Stomach smooth muscle (tissue), 2 donors: ENCODE measurements at regions not wholly inside any gene's neighbourhood (a gene's known extent, or its start where the extent isn't known, plus 50 kb on each side); places are given as distances from the start of the nearest gene placed in this dataset.
"Not testable (repeated sequence)": the region's sequence is repeated elsewhere in the genome, so short reads cannot be mapped to it uniquely, and the experiment has no call there.

Experiments used
- H3K27ac ChIP-seq: one replicate; pipeline ENCODE4 v1.7.0; 2013; ENCODE audit warnings: mild to moderate bottlenecking, low read length, inconsistent platforms
- H3K27me3 ChIP-seq, 2 donors: one replicate each; pipeline ENCODE4 v1.7.0; 2013; ENCODE audit warnings: low read length in 2 of 2; ENCODE audit not compliant: insufficient read depth in 2 of 2, control insufficient read depth in 1 of 2
- H3K36me3 ChIP-seq, 2 donors: one replicate each; pipeline ENCODE4 v1.7.0; 2013; ENCODE audit warnings: low read length in 2 of 2; ENCODE audit not compliant: control insufficient read depth in 2 of 2, insufficient read depth in 2 of 2
- H3K4me1 ChIP-seq: one replicate; pipeline ENCODE4 v1.7.0; 2013; ENCODE audit warnings: low read length; ENCODE audit not compliant: control insufficient read depth, insufficient read depth
- H3K4me3 ChIP-seq, 2 donors: one replicate each; pipeline ENCODE4 v1.7.0; 2013; ENCODE audit warnings: low read length in 2 of 2
- H3K9ac ChIP-seq, 2 donors: one replicate each; pipeline ENCODE4 v1.7.0; 2013; ENCODE audit warnings: low read length in 2 of 2, mild to moderate bottlenecking in 1 of 2
- H3K9me3 ChIP-seq, 2 donors: one replicate each; pipeline ENCODE4 v1.7.0; 2013; ENCODE audit warnings: low read length in 2 of 2; ENCODE audit not compliant: control insufficient read depth in 2 of 2
- donor health status: healthy.
- donor health status: Pancreatic carcinoma.

DNA sequence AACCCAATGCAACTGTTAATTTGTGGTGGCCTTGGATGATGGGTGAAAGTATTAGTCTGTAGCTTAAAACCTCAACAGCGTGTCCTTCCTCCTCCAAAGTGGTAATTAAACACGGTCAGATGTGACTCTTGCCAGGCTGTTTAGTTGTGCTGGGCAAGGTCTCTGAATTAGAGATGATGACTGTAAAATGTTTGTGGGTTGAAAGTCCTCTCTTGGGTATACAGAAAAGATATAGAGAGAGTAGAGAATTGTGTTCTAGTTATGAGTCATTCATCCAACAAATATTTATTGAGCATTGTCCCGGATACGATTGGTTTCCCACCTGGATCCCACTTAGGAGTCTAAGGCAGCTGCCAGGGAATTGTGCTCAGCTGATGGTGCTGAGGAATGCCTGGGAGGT is 343.7 kb downstream of the NPIPA7 start:
- H3K27me3 ChIP-seq, H3K4me1 ChIP-seq, H3K4me3 ChIP-seq, H3K9me3 ChIP-seq, H3K27ac ChIP-seq, H3K9ac ChIP-seq, H3K36me3 ChIP-seq: not testable (repeated sequence)

DNA sequence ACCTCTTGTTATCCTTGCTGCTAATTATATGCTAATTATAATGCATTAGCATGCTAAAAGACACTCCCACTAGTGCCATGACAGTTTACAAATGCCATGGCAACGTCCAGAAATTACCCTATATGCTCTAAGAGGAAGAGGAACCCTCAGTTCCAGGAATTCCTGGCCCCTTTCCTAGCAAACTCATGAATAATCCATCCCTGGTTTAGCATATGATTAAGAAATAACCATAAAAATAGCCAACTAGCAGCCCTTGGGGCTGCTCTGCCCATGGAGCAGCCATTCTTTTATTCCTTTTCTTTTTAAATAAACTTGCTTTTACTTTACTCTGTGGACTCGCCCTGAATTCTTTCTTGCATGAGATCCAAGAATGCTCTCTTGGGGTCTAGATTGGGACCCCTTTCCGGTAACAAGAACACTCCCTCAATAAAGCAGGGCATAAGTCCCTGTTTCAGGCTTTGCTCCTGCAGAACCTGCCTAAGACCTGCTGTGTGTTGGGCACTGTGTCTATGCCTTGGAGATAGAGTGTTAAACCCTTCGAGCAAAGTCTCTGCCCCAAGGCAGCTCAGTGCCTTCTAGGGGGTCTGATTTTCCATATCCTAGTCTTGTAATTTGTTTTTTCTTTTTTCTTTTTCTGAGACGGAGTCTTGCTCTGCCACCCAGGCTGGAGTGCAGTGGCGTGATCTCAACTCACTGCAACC is 345.0 kb downstream of the NPIPA7 start:
- not testable (repeated sequence) for H3K27ac ChIP-seq, H3K4me1 ChIP-seq, H3K4me3 ChIP-seq, H3K27me3 ChIP-seq, H3K36me3 ChIP-seq, H3K9ac ChIP-seq, H3K9me3 ChIP-seq

DNA sequence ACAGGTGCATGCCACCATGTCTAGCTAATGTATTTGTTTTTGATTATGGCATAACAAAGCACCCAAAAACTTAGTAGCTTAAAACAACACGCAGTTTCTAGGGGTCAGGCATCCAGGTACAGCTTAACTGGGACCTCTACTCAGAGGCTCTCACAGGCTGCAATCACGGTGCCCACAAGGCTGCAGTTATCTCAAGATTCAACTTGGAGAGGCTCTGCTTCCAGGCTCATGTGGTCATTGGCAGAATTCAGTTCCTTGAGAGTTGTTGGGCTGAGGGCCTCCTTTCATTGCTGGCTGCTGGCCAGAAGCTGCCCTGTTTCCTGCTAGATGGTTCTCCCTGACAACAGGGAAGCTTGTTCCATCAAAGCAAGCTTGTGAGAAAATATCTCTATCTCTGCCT is 348.1 kb downstream of the NPIPA7 start:
- H3K9ac ChIP-seq, H3K36me3 ChIP-seq, H3K27me3 ChIP-seq, H3K9me3 ChIP-seq, H3K27ac ChIP-seq, H3K4me3 ChIP-seq, H3K4me1 ChIP-seq: not testable (repeated sequence)

DNA sequence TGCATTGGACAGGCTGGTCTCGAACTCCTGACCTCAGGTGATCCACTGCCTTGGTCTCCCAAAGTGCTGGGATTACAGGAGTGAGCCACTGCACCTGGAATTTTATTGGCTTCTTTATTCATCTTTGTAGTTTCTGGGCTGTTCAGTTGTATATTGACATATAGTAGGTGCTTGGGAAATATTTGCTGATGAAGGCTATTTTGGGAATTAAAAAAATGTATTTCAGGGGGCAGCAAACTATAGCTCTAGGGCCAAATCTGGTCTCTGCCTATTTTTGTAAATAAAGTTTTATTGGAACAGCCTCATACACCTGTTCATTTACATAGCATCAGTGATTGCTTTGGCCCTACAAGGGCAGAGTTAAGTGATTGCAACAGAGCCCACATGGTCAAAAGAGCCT is 363.6 kb downstream of the NPIPA7 start:
- H3K9me3 ChIP-seq, H3K4me3 ChIP-seq, H3K36me3 ChIP-seq, H3K4me1 ChIP-seq, H3K27me3 ChIP-seq, H3K27ac ChIP-seq, H3K9ac ChIP-seq: not testable (repeated sequence)

DNA sequence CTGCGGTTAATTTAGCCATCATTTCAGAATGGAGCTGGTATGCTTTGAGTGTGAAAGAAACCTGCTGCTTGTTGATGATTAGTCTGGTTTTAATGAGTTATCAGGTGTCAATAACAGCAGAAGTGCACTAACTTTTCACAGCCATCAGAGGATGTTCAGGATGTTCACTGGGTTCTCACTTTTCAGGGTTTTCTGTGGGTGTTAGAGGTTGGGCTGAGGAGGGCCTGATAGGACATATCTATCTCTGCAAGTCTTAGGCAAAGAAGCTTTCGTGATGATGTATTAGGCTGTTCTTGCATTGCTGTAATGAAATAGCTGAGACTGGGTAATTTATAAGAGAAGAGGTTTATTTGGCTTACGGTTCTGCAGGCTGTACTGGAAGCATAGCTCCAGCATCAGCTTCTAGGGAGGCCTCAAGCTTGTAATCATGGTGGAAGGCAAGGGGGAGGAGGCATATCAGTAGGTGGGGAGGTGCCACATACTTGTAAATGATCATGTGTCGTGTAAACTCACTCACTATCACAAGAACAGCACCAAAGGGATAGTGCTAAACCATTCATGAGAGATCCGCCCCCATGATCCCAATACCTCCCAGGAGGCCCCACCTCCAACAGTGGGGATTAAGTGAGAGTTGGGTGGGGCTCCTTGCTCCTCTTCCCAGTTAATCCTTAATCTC is 376.2 kb downstream of the NPIPA7 start:
- not testable (repeated sequence) for H3K27me3 ChIP-seq, H3K36me3 ChIP-seq, H3K4me3 ChIP-seq, H3K4me1 ChIP-seq, H3K9me3 ChIP-seq, H3K27ac ChIP-seq, H3K9ac ChIP-seq

DNA sequence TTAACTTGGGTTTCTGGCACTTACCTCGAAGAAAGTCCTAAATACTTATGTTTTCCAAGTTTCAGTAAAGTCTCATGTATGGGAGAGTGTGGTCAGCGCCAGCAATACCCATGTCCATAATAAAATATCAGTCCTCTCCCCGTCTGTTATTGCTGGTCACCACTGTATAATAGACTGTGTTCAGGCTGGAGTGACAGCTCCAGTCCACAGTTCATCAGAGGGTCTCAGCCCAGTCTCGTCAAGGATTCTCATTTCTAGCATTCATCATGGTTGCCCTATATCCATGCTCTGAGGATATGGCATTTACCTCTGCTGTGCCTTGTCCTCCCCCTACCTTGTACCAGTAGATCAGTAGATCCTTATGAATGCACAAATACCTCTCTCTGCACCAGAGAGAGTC is 384.5 kb downstream of the NPIPA7 start:
- Histone ChIP-seq H3K36me3 (no peaks in the 10 kb centered on the region), H3K27me3 (no peaks in the 10 kb centered on the region), H3K4me3 (no peak overlapping the region), H3K9me3 (peaks cover 3 to 7% of the 10 kb centered on the region in 2 donors), H3K4me1 (no peaks in the 10 kb centered on the region), H3K27ac (no peak overlapping the region), H3K9ac (no peak overlapping the region)

DNA sequence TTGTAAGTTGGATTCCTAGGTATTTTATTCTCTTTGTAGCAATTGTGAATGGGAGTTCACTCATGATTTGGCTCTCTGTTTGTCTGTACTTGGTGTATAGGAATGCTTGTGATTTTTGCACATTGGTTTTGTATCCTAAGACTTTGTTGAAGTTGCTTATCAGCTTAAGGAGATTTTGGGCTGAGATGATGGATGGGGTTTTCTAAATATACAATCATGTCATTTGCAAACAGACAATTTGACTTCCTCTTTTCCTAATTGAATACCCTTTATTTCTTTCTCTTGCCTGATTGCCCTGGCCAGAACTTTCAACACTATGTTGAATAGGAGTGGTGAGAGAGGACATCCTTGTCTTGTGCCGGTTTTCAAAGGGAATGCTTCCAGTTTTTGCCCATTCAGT is 391.8 kb downstream of the NPIPA7 start:
- H3K27me3 ChIP-seq, H3K9ac ChIP-seq, H3K36me3 ChIP-seq, H3K27ac ChIP-seq, H3K9me3 ChIP-seq, H3K4me1 ChIP-seq, H3K4me3 ChIP-seq: not testable (repeated sequence)

DNA sequence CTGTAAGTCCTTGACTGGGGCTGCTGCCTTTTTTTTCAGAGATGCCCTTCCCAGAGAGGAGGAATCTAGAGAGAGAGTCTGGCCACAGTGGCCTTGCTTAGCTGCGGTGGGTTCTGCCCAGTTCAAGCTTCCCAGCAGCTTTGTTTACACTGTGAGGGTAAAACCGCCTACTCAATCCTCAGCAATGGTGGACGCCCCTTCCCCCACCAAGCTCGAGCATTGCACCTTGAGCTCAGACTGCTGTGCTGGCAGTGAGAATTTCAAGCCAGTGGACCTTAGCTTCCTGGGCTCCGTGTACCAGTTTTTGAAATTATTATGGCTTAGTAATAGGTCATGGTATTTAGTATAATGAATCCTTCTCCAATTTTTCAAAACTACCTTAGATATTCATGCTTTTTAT is 395.4 kb downstream of the NPIPA7 start:
- Histone ChIP-seq H3K9me3 (peaks cover 0 to 3% of the 10 kb centered on the region in 2 donors), H3K4me1 (no peaks in the 10 kb centered on the region), H3K27me3 (peaks cover 0 to 6% of the 10 kb centered on the region in 2 donors), H3K9ac (no peak overlapping the region), H3K27ac (no peak overlapping the region), H3K4me3 (no peak overlapping the region), H3K36me3 (no peaks in the 10 kb centered on the region)

DNA sequence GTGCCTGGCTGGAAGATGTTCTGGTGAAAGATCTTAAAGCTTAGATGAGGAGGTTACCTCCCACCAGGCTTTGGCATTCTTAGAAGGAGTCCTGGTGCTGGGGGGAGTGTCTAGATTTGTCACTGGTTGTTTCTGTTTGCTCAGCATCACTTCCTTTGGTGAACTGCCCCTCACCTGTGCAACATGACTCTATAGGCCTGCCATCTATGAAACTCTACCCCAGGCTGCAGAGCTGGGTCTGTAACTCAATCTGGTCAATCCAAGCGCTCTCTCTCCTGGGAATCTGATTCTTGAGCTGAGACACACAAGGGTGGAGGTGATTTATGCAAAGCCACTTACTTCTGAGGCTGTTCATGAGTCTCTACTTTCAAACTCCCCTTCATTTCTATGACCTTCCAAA is 399.4 kb downstream of the NPIPA7 start:
- Histone ChIP-seq H3K27me3 (peaks cover 0 to 9% of the 10 kb centered on the region in 2 donors), H3K9me3 (peaks cover 0 to 3% of the 10 kb centered on the region in 2 donors), H3K4me3 (no peak overlapping the region), H3K9ac (no peak overlapping the region), H3K4me1 (no peaks in the 10 kb centered on the region), H3K27ac (no peak overlapping the region), H3K36me3 (no peaks in the 10 kb centered on the region)

DNA sequence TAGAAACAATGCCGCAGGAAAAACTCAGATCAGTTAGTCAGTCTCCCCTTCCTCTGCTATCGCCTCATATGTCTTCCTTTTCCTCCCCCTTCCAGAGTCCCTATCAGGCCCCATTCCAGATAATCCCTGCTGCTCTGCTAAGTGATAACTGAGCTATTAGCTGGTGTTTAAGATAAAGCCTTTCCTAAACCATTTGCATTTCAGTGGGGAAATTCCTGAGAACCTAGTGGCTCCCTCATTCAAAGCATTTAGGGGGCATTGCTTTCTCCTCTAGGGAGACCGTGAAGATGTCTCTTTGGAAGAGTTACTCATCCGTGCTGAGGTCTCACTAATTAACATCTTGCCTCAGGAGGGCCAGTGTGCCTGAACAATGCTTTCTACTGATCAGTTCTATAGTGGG is 401.6 kb downstream of the NPIPA7 start:
- Histone ChIP-seq H3K27ac (no peak overlapping the region), H3K4me3 (no peak overlapping the region), H3K36me3 (no peaks in the 10 kb centered on the region), H3K9ac (no peak overlapping the region), H3K9me3 (peaks cover 0 to 3% of the 10 kb centered on the region in 2 donors), H3K4me1 (no peaks in the 10 kb centered on the region), H3K27me3 (peaks cover 0 to 3% of the 10 kb centered on the region in 2 donors)

DNA sequence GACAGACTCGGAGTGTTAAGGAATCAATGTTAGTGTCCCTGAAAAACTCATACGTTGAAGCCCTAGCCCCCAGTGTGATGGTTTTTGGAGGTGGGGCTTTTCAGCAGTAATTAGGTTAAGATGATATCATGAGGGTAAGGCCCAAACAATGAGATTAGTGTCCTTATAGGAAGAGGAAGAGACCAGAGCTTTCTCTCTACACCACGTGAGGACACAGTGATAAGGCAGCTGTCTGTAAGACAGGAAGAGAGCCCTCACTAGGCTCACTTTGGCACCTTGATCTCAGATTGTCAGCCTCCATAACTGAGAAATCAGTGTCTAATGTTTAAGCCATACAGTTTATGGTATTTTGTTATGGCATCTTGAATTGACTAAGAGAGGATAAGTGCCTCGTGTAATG is 403.2 kb downstream of the NPIPA7 start:
- peaks cover 0 to 3% of the 10 kb centered on the region in 2 donors for H3K27me3 ChIP-seq
- no peaks in the 10 kb centered on the region for H3K36me3 ChIP-seq
- H3K9me3 ChIP-seq = peaks cover 0 to 3% of the 10 kb centered on the region in 2 donors
- H3K4me3 ChIP-seq = no peak overlapping the region
- H3K27ac ChIP-seq = no peak overlapping the region
- no peak overlapping the region for H3K9ac ChIP-seq
- H3K4me1 ChIP-seq = no peaks in the 10 kb centered on the region
